Loucy (cell line): ENCODE measurements at regions not wholly inside any gene's neighbourhood (a gene's known extent, or its start where the extent isn't known, plus 50 kb on each side); places are given as distances from the start of the nearest gene placed in this dataset.

Experiments used
- H2AFZ ChIP-seq: fragments of 200-600 bp; sonication (generic); 2 replicates; pipeline ENCODE4 v1.6.0; 2016; ENCODE audit warnings: antibody characterized with exemption, mild to moderate bottlenecking, low read length, moderate library complexity
- H3F3A ChIP-seq: fragments of 200-600 bp; 2 replicates; pipeline ENCODE4 v1.6.0; 2016; ENCODE audit warnings: antibody characterized with exemption, low read depth, mild to moderate bottlenecking
- H3K27me3 ChIP-seq: fragments of 200-600 bp; sonication (generic); 2 replicates; pipeline ENCODE4 v1.6.1; 2014; ENCODE audit warnings: low read length, mild to moderate bottlenecking; ENCODE audit not compliant: insufficient read depth, poor library complexity, severe bottlenecking
- H3K36me3 ChIP-seq: fragments of 200-600 bp; sonication (generic); 2 replicates; pipeline ENCODE4 v1.6.1; 2016; ENCODE audit warnings: low read length; ENCODE audit not compliant: insufficient read depth
- H3K4me1 ChIP-seq: fragments of 200-600 bp; sonication (generic); 2 replicates; pipeline ENCODE4 v1.5.1; 2014; ENCODE audit warnings: low read length, mild to moderate bottlenecking; ENCODE audit not compliant: insufficient read depth, poor library complexity, severe bottlenecking
- H3K4me2 ChIP-seq: fragments of 200-600 bp; sonication (generic); 2 replicates; pipeline ENCODE4 v1.6.0; 2014; ENCODE audit warnings: antibody characterized with exemption, low read length, low read depth, mild to moderate bottlenecking; ENCODE audit not compliant: poor library complexity, severe bottlenecking
- H3K4me3 ChIP-seq: fragments of 200-600 bp; sonication (generic); 2 replicates; pipeline ENCODE4 v1.5.1; 2014; ENCODE audit warnings: low read length, mild to moderate bottlenecking, mixed read lengths; ENCODE audit not compliant: poor library complexity, severe bottlenecking
- H3K79me2 ChIP-seq: fragments of 200-600 bp; sonication (generic); 2 replicates; pipeline ENCODE4 v1.6.1; 2014; ENCODE audit warnings: low read length; ENCODE audit not compliant: insufficient read depth
- H3K9ac ChIP-seq: fragments of 200-600 bp; sonication (generic); 2 replicates; pipeline ENCODE4 v1.6.0; 2014; ENCODE audit warnings: mild to moderate bottlenecking, low read depth, low read length, moderate library complexity; ENCODE audit not compliant: poor library complexity, severe bottlenecking
- H3K9me2 ChIP-seq: fragments of 200-600 bp; sonication (generic); replicated peaks from 2 replicates; pipeline ENCODE4 v1.6.1; 2016; ENCODE audit warnings: low read depth, low read length, mixed read lengths
- H3K9me3 ChIP-seq: fragments of 200-600 bp; sonication (generic); 2 replicates; pipeline ENCODE4 v1.6.1; 2014; ENCODE audit warnings: mild to moderate bottlenecking, antibody characterized with exemption, low read length, low read depth; ENCODE audit not compliant: insufficient read depth
- H4K20me1 ChIP-seq: fragments of 200-600 bp; sonication (generic); 2 replicates; pipeline ENCODE4 v1.6.0; 2014; ENCODE audit warnings: antibody characterized with exemption, low read length, mild to moderate bottlenecking; ENCODE audit not compliant: insufficient read depth, poor library complexity, severe bottlenecking
- EZH2phosphoT487 ChIP-seq: fragments of 200-600 bp; IDR thresholded peaks from 2 replicates; pipeline ENCODE4 v1.6.1; 2018; ENCODE audit warnings: antibody characterized with exemption, mild to moderate bottlenecking, moderate library complexity, borderline replicate concordance
- TF ChIP-seq, protein P1 (sequence below): fragments of 200-600 bp; sonication (generic); conservative IDR thresholded peaks from 2 replicates; pipeline ENCODE4 v1.5.1; 2014; ENCODE audit warnings: mild to moderate bottlenecking, antibody characterized with exemption, low read length

DNA sequence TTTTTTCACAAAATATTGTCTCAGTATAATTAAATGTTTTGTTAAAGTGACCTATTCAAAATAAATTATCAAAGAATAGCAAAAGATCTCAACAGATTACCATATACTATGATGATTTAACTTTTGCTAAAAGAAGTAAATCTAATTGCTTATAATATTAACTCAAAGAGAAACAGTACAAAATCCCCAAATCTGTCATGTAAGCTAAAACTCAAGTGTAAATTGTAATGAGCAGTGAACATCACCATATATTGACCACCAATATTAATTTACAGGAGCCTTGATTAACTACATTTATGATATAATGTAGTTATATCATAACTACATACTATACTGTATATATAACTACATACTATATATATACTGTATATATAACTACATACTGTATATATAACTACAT is 174.4 kb downstream of the SLC39A8 start:
- Histone ChIP-seq H3K4me1 (peaks cover 8% of the 10 kb centered on the region), H3K9ac (no peak overlapping the region), H3F3A (no peaks in the 10 kb centered on the region), H3K79me2 (no peaks in the 10 kb centered on the region), H3K4me2 (no peak overlapping the region), H3K9me2 (no peaks in the 10 kb centered on the region), H2AFZ (no peak overlapping the region), H3K27me3 (no peaks in the 10 kb centered on the region), H3K36me3 (no peaks in the 10 kb centered on the region), H3K9me3 (no peaks in the 10 kb centered on the region), H3K4me3 (no peak overlapping the region), H4K20me1 (no peaks in the 10 kb centered on the region)
- no peak for TF ChIP-seq EZH2phosphoT487
- TF ChIP-seq, protein P1, sequence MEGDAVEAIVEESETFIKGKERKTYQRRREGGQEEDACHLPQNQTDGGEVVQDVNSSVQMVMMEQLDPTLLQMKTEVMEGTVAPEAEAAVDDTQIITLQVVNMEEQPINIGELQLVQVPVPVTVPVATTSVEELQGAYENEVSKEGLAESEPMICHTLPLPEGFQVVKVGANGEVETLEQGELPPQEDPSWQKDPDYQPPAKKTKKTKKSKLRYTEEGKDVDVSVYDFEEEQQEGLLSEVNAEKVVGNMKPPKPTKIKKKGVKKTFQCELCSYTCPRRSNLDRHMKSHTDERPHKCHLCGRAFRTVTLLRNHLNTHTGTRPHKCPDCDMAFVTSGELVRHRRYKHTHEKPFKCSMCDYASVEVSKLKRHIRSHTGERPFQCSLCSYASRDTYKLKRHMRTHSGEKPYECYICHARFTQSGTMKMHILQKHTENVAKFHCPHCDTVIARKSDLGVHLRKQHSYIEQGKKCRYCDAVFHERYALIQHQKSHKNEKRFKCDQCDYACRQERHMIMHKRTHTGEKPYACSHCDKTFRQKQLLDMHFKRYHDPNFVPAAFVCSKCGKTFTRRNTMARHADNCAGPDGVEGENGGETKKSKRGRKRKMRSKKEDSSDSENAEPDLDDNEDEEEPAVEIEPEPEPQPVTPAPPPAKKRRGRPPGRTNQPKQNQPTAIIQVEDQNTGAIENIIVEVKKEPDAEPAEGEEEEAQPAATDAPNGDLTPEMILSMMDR, result no peak

GRCh38 chr4:102169345-102169744 is 175.9 kb downstream of the SLC39A8 start:
- TF ChIP-seq, protein P1, result no peak
- no peak for TF ChIP-seq EZH2phosphoT487
- H3K36me3 ChIP-seq, result no peaks in the 10 kb centered on the region
- H3K9me3 ChIP-seq, result no peaks in the 10 kb centered on the region
- H3K4me2 ChIP-seq, result no peak overlapping the region
- no peaks in the 10 kb centered on the region for H3F3A ChIP-seq
- H3K4me1 ChIP-seq, result peaks cover 8% of the 10 kb centered on the region
- no peaks in the 10 kb centered on the region for H3K27me3 ChIP-seq
- H3K9ac ChIP-seq, result no peak overlapping the region
- no peaks in the 10 kb centered on the region for H3K79me2 ChIP-seq
- no peak overlapping the region for H3K4me3 ChIP-seq
- no peaks in the 10 kb centered on the region for H4K20me1 ChIP-seq
- H3K9me2 ChIP-seq, result no peaks in the 10 kb centered on the region
- no peak overlapping the region for H2AFZ ChIP-seq

DNA sequence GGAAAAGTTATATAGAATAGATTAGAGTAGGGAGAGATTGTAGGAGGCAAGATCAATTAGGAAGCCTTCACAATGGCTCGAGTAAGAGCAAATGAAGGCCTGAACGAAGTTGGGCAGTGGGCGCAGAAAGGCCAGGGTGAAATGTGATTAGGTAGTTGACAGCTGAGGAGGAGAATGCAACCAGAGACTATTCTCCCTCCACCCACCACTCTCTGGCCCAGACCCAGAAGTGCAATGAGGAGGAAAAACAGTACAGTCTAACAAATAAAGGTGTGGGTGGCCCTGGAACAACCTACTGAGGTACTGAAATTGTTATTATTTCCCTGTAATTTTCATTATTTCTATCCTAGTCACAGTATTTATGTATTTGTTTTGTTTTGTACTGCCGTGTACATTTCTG is 176.7 kb downstream of the SLC39A8 start:
- Histone ChIP-seq H3K4me3 (no peak overlapping the region), H3K9me3 (no peaks in the 10 kb centered on the region), H4K20me1 (no peaks in the 10 kb centered on the region), H3K4me1 (peaks cover 8% of the 10 kb centered on the region), H3K9me2 (no peaks in the 10 kb centered on the region), H3K9ac (no peak overlapping the region), H3K4me2 (no peak overlapping the region), H3K79me2 (no peaks in the 10 kb centered on the region), H2AFZ (no peak overlapping the region), H3K27me3 (no peaks in the 10 kb centered on the region), H3K36me3 (no peaks in the 10 kb centered on the region), H3F3A (no peaks in the 10 kb centered on the region)
- TF ChIP-seq EZH2phosphoT487, result no peak
- TF ChIP-seq, protein P1, result no peak
